ENCODE measurements at regions not wholly inside any gene's neighbourhood (a gene's known extent, or its start where the extent isn't known, plus 50 kb on each side); places are given as distances from the start of the nearest gene placed in this dataset.
"Not testable (repeated sequence)": the region's sequence is repeated elsewhere in the genome, so short reads cannot be mapped to it uniquely, and the experiment has no call there.

GRCh38 chr6:140155451-140156126 lies 781.1 kb upstream of the CITED2 start:
- H3K9me3 ChIP-seq (ENCODE audit: control insufficient read depth in 2 of 2, low read length in 2 of 2): no peaks in the 10 kb centered on the region
- Mint-ChIP-seq H3K4me3 (no peak overlapping the region), H3K36me3 (no peaks in the 10 kb centered on the region), H3K9me3 (peaks cover 0 to 4% (median 2%) of the 10 kb centered on the region in 7 donors), H3K4me1 (no peaks in the 10 kb centered on the region), H3K27ac (no peak overlapping the region), H3K27me3 (peaks cover 4% of the 10 kb centered on the region)
- H3K27me3 ChIP-seq (ENCODE audit: control insufficient read depth, insufficient read depth, low read length): no peaks in the 10 kb centered on the region
- H3K27ac ChIP-seq (ENCODE audit: insufficient read depth, low read length, poor library complexity, severe bottlenecking): no peak overlapping the region
- no peaks in the 10 kb centered on the region for H3K4me1 ChIP-seq (ENCODE audit: control insufficient read depth, insufficient read depth, low read length, poor library complexity, severe bottlenecking)
- no peak for DNase-seq
- H3K4me3 ChIP-seq (ENCODE audit: low read depth, low read length): no peak overlapping the region
- ATAC-seq (ENCODE audit: low read depth in 2 of 2): no peak
- H3K36me3 ChIP-seq (ENCODE audit: control insufficient read depth, insufficient read depth, low read length): no peaks in the 10 kb centered on the region

- no peak overlapping the region for H3K4me3 Mint-ChIP-seq
- Histone ChIP-seq H3K9me3 (ENCODE audit: control insufficient read depth in 2 of 2, low read length in 2 of 2) (no peaks in the 10 kb centered on the region), H3K4me3 (ENCODE audit: low read depth, low read length) (no peak overlapping the region), H3K36me3 (ENCODE audit: control insufficient read depth, insufficient read depth, low read length) (no peaks in the 10 kb centered on the region), H3K27ac (ENCODE audit: insufficient read depth, low read length, poor library complexity, severe bottlenecking) (no peak overlapping the region), H3K4me1 (ENCODE audit: control insufficient read depth, insufficient read depth, low read length, poor library complexity, severe bottlenecking) (no peaks in the 10 kb centered on the region), H3K27me3 (ENCODE audit: control insufficient read depth, insufficient read depth, low read length) (no peaks in the 10 kb centered on the region)
- no peaks in the 10 kb centered on the region for H3K36me3 Mint-ChIP-seq
- no peak overlapping the region for H3K27ac Mint-ChIP-seq
- ATAC-seq (ENCODE audit: low read depth in 2 of 2) (no peak), DNase-seq (no peak)
- H3K9me3 Mint-ChIP-seq: peaks cover 0 to 9% (median 1%) of the 10 kb centered on the region in 7 donors
- H3K4me1 Mint-ChIP-seq: no peaks in the 10 kb centered on the region
- H3K27me3 Mint-ChIP-seq: peaks cover 4% of the 10 kb centered on the region
Measured at GRCh38 chr6:140153703-140154102, 779.3 kb upstream of the CITED2 start.

GRCh38 chr6:140147825-140148814 lies 773.7 kb upstream of the CITED2 start:
- H3K4me3 ChIP-seq (ENCODE audit: low read depth, low read length); H3K9me3 Mint-ChIP-seq; H3K4me3 Mint-ChIP-seq; H3K4me1 ChIP-seq (ENCODE audit: control insufficient read depth, insufficient read depth, low read length, poor library complexity, severe bottlenecking); H3K4me1 Mint-ChIP-seq; H3K36me3 ChIP-seq (ENCODE audit: control insufficient read depth, insufficient read depth, low read length); H3K27ac ChIP-seq (ENCODE audit: insufficient read depth, low read length, poor library complexity, severe bottlenecking); DNase-seq; ATAC-seq (ENCODE audit: low read depth in 2 of 2); H3K27ac Mint-ChIP-seq; H3K9me3 ChIP-seq (ENCODE audit: control insufficient read depth in 2 of 2, low read length in 2 of 2); H3K27me3 ChIP-seq (ENCODE audit: control insufficient read depth, insufficient read depth, low read length); H3K27me3 Mint-ChIP-seq; H3K36me3 Mint-ChIP-seq: not testable (repeated sequence)

- Histone ChIP-seq H3K9me3 (ENCODE audit: control insufficient read depth in 2 of 2, low read length in 2 of 2) (no peaks in the 10 kb centered on the region), H3K4me1 (ENCODE audit: control insufficient read depth, insufficient read depth, low read length, poor library complexity, severe bottlenecking) (no peaks in the 10 kb centered on the region), H3K27ac (ENCODE audit: insufficient read depth, low read length, poor library complexity, severe bottlenecking) (no peak overlapping the region), H3K4me3 (ENCODE audit: low read depth, low read length) (no peak overlapping the region), H3K27me3 (ENCODE audit: control insufficient read depth, insufficient read depth, low read length) (no peaks in the 10 kb centered on the region), H3K36me3 (ENCODE audit: control insufficient read depth, insufficient read depth, low read length) (no peaks in the 10 kb centered on the region)
- peaks cover 0 to 3% (median 0%) of the 10 kb centered on the region in 7 donors for H3K9me3 Mint-ChIP-seq
- DNase-seq (no peak), ATAC-seq (ENCODE audit: low read depth in 2 of 2) (no peak)
- no peak overlapping the region for H3K27ac Mint-ChIP-seq
- no peak overlapping the region for H3K4me3 Mint-ChIP-seq
- no peaks in the 10 kb centered on the region for H3K4me1 Mint-ChIP-seq
- H3K27me3 Mint-ChIP-seq: no peaks in the 10 kb centered on the region
- no peaks in the 10 kb centered on the region for H3K36me3 Mint-ChIP-seq
Measured at GRCh38 chr6:140140891-140141290, 766.4 kb upstream of the CITED2 start.

GRCh38 chr6:140138311-140139010 lies 764.0 kb upstream of the CITED2 start:
- Mint-ChIP-seq H3K4me1 (no peaks in the 10 kb centered on the region), H3K27me3 (no peaks in the 10 kb centered on the region), H3K27ac (peak overlapping the region in 1 of 3 donors; percentile 39)

GRCh38 chr6:140134224-140134623 lies 759.8 kb upstream of the CITED2 start:
- Histone ChIP-seq H3K4me1 (ENCODE audit: control insufficient read depth, insufficient read depth, low read length, poor library complexity, severe bottlenecking) (no peaks in the 10 kb centered on the region), H3K27me3 (ENCODE audit: control insufficient read depth, insufficient read depth, low read length) (no peaks in the 10 kb centered on the region), H3K9me3 (ENCODE audit: control insufficient read depth in 2 of 2, low read length in 2 of 2) (peaks cover 0 to 6% of the 10 kb centered on the region in 2 experiments), H3K4me3 (ENCODE audit: low read depth, low read length) (no peak overlapping the region), H3K27ac (ENCODE audit: insufficient read depth, low read length, poor library complexity, severe bottlenecking) (no peak overlapping the region), H3K36me3 (ENCODE audit: control insufficient read depth, insufficient read depth, low read length) (no peaks in the 10 kb centered on the region)
- DNase-seq (no peak), ATAC-seq (ENCODE audit: low read depth in 2 of 2) (no peak)
- no peak overlapping the region for H3K27ac Mint-ChIP-seq
- H3K4me3 Mint-ChIP-seq: no peak overlapping the region
- no peaks in the 10 kb centered on the region for H3K4me1 Mint-ChIP-seq
- no peaks in the 10 kb centered on the region for H3K36me3 Mint-ChIP-seq
- H3K9me3 Mint-ChIP-seq: peaks cover 3 to 19% (median 6%) of the 10 kb centered on the region in 7 donors
- no peaks in the 10 kb centered on the region for H3K27me3 Mint-ChIP-seq

More at GRCh38 chr6:140138311-140139010, 764.0 kb upstream of the CITED2 start:
- peaks cover 0 to 11% (median 3%) of the 10 kb centered on the region in 7 donors for H3K9me3 Mint-ChIP-seq
- H3K4me1 ChIP-seq (ENCODE audit: control insufficient read depth, insufficient read depth, low read length, poor library complexity, severe bottlenecking): no peaks in the 10 kb centered on the region
- no peak overlapping the region for H3K27ac ChIP-seq (ENCODE audit: insufficient read depth, low read length, poor library complexity, severe bottlenecking)
- ATAC-seq (ENCODE audit: low read depth in 2 of 2) (no peak), DNase-seq (no peak)
- no peaks in the 10 kb centered on the region for H3K36me3 ChIP-seq (ENCODE audit: control insufficient read depth, insufficient read depth, low read length)
- no peaks in the 10 kb centered on the region for H3K27me3 ChIP-seq (ENCODE audit: control insufficient read depth, insufficient read depth, low read length)
- no peak overlapping the region for H3K4me3 ChIP-seq (ENCODE audit: low read depth, low read length)
- H3K36me3 Mint-ChIP-seq: no peaks in the 10 kb centered on the region
- no peak overlapping the region for H3K4me3 Mint-ChIP-seq
- no peaks in the 10 kb centered on the region for H3K9me3 ChIP-seq (ENCODE audit: control insufficient read depth in 2 of 2, low read length in 2 of 2)

GRCh38 chr6:140130074-140130473 lies 755.6 kb upstream of the CITED2 start:
- ATAC-seq (ENCODE audit: low read depth in 2 of 2): no peak

More at GRCh38 chr6:140130074-140130473, 755.6 kb upstream of the CITED2 start:
- no peaks in the 10 kb centered on the region for H3K36me3 Mint-ChIP-seq
- Histone ChIP-seq H3K4me1 (ENCODE audit: control insufficient read depth, insufficient read depth, low read length, poor library complexity, severe bottlenecking) (no peaks in the 10 kb centered on the region), H3K4me3 (ENCODE audit: low read depth, low read length) (no peak overlapping the region), H3K9me3 (ENCODE audit: control insufficient read depth in 2 of 2, low read length in 2 of 2) (peaks cover 0 to 6% of the 10 kb centered on the region in 2 experiments), H3K27ac (ENCODE audit: insufficient read depth, low read length, poor library complexity, severe bottlenecking) (no peak overlapping the region), H3K27me3 (ENCODE audit: control insufficient read depth, insufficient read depth, low read length) (no peaks in the 10 kb centered on the region), H3K36me3 (ENCODE audit: control insufficient read depth, insufficient read depth, low read length) (no peaks in the 10 kb centered on the region)
- no peak for DNase-seq
- H3K27ac Mint-ChIP-seq: no peak overlapping the region
- H3K9me3 Mint-ChIP-seq: peaks cover 6 to 22% (median 7%) of the 10 kb centered on the region in 7 donors
- no peak overlapping the region for H3K4me3 Mint-ChIP-seq
- H3K27me3 Mint-ChIP-seq: no peaks in the 10 kb centered on the region
- H3K4me1 Mint-ChIP-seq: no peaks in the 10 kb centered on the region

Measured in CD4-positive, CD25-positive, alpha-beta regulatory T cell (primary cell).